ENCODE measurements at regions not wholly inside any gene's neighbourhood (a gene's known extent, or its start where the extent isn't known, plus 50 kb on each side); places are given as distances from the start of the nearest gene placed in this dataset.

DNA sequence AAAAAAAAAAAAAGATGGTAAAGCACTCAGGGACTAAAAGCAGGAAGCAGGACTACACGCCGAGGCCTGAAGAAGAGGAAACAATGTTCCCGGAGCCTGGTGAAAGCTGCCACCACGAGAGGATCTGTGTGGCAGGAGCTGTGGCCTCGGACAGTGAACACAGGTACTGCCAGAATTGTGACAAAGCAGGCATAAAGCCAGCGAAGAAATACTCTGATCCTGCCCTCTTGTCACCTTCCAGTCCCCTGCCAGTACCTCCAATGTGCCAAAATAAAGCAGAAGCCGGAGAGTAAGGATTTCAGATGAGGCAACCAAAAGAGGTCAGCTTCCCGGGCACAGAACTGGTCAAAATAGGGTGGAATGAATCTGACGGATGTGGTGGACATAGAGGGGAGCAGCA lies 211.5 kb upstream of the TARS1 start:
- no peak for TF ChIP-seq CTCF (optimal IDR thresholded peaks at IDR 0.05 in 1 of 3, IDR thresholded peaks at IDR 0.05 in 1 of 3, conservative IDR thresholded peaks at IDR 0.05 in 1 of 3; ENCODE audit: extremely low read depth in 1 of 3, insufficient read depth in 2 of 3, low read length in 3 of 3)
- TF ChIP-seq EZH2 (IDR thresholded peaks at IDR 0.05; ENCODE audit: low read length) = no peak
